ENCODE measurements at regions not wholly inside any gene's neighbourhood (a gene's known extent, or its start where the extent isn't known, plus 50 kb on each side); places are given as distances from the start of the nearest gene placed in this dataset.

- TF ChIP-seq CTCF (IDR thresholded peaks at IDR 0.05; ENCODE audit: borderline replicate concordance, extremely low read depth, low read length, poor library complexity, severe bottlenecking) (no peak), EZH2 (IDR thresholded peaks at IDR 0.05; ENCODE audit: borderline replicate concordance, low read depth, low read length, severe bottlenecking) (no peak)
These were observed 355.0 kb downstream of the EDEM1 start for GRCh38 chr3:5542472-5542871.

All from DND-41 (cell line).